ENCODE measurements at regions not wholly inside any gene's neighbourhood (a gene's known extent, or its start where the extent isn't known, plus 50 kb on each side); places are given as distances from the start of the nearest gene placed in this dataset.

GRCh38 chr13:103692442-103692841 lies 626.2 kb upstream of the SLC10A2 start:
- Histone ChIP-seq H3K36me3 (no peaks in the 10 kb centered on the region), H3K27ac (replicated peaks in 1 of 4) (no peak overlapping the region), H3K9me3 (no peaks in the 10 kb centered on the region), H3K4me3 (no peak overlapping the region), H3K4me1 (no peaks in the 10 kb centered on the region), H3K27me3 (no peaks in the 10 kb centered on the region)
- TF ChIP-seq EP300 (IDR thresholded peaks at IDR 0.05) (no peak), POLR2AphosphoS5 (IDR thresholded peaks at IDR 0.05) (no peak), POLR2A (IDR thresholded peaks at IDR 0.05; ENCODE audit: low read depth) (no peak)
- intact Hi-C loops (cut with DNase I), result no loop called here
- DNase-seq (ENCODE audit: extremely low spot score), result no peak
- 93% methylated on average over 4 of the region's 4 CpGs for whole genome bisulfite sequencing

GRCh38 chr13:103676329-103676728 lies 610.1 kb upstream of the SLC10A2 start:
- no peak overlapping the region for H3K4me3 ChIP-seq
- DNase-seq (ENCODE audit: extremely low spot score), result no peak
- intact Hi-C loops (cut with DNase I), result no loop called here
- H3K4me1 ChIP-seq, result no peaks in the 10 kb centered on the region
- no peak overlapping the region for H3K27ac ChIP-seq (replicated peaks in 1 of 4)
- no peaks in the 10 kb centered on the region for H3K9me3 ChIP-seq
- no peaks in the 10 kb centered on the region for H3K36me3 ChIP-seq
- H3K27me3 ChIP-seq, result no peaks in the 10 kb centered on the region
- no peak for TF ChIP-seq EP300 (IDR thresholded peaks at IDR 0.05)
- TF ChIP-seq POLR2AphosphoS5 (IDR thresholded peaks at IDR 0.05), result no peak
- no peak for TF ChIP-seq CTCF (IDR thresholded peaks at IDR 0.05)
- TF ChIP-seq POLR2A (IDR thresholded peaks at IDR 0.05; ENCODE audit: low read depth), result no peak

GRCh38 chr13:103671547-103671946 lies 605.3 kb upstream of the SLC10A2 start:
- 98% methylated on average over 5 of the region's 5 CpGs for WGBS
- DNase-seq (ENCODE audit: extremely low spot score), result no peak
- no peaks in the 10 kb centered on the region for H3K4me1 ChIP-seq
- intact Hi-C loops (cut with DNase I), result no loop called here
- H3K27me3 ChIP-seq, result no peaks in the 10 kb centered on the region
- H3K27ac ChIP-seq (replicated peaks in 1 of 4), result no peak overlapping the region
- H3K4me3 ChIP-seq, result no peak overlapping the region
- no peak for TF ChIP-seq POLR2A (IDR thresholded peaks at IDR 0.05; ENCODE audit: low read depth)
- no peak for TF ChIP-seq CTCF (IDR thresholded peaks at IDR 0.05)
- no peak for TF ChIP-seq POLR2AphosphoS5 (IDR thresholded peaks at IDR 0.05)
- no peak for TF ChIP-seq EP300 (IDR thresholded peaks at IDR 0.05)
- no peaks in the 10 kb centered on the region for H3K9me3 ChIP-seq
- H3K36me3 ChIP-seq, result no peaks in the 10 kb centered on the region

- no peak for TF ChIP-seq CTCF (IDR thresholded peaks at IDR 0.05)
- no peak for TF ChIP-seq EP300 (IDR thresholded peaks at IDR 0.05)
- TF ChIP-seq POLR2AphosphoS5 (IDR thresholded peaks at IDR 0.05), result no peak
- no peak for TF ChIP-seq POLR2A (IDR thresholded peaks at IDR 0.05; ENCODE audit: low read depth)
- no peaks in the 10 kb centered on the region for H3K36me3 ChIP-seq
Measured at GRCh38 chr13:103663996-103664395, 597.8 kb upstream of the SLC10A2 start.

GRCh38 chr13:103656311-103656710 lies 590.1 kb upstream of the SLC10A2 start:
- H3K36me3 ChIP-seq, result no peaks in the 10 kb centered on the region
- intact Hi-C loops (cut with DNase I), result no loop called here
- no peak for TF ChIP-seq EP300 (IDR thresholded peaks at IDR 0.05)
- WGBS, result 92% methylated on average over 4 of the region's 4 CpGs
- H3K27me3 ChIP-seq, result no peaks in the 10 kb centered on the region
- no peaks in the 10 kb centered on the region for H3K4me1 ChIP-seq
- H3K27ac ChIP-seq (replicated peaks in 1 of 4), result no peak overlapping the region
- H3K9me3 ChIP-seq, result no peaks in the 10 kb centered on the region
- no peak overlapping the region for H3K4me3 ChIP-seq
- DNase-seq (ENCODE audit: extremely low spot score), result no peak

More at GRCh38 chr13:103663996-103664395, 597.8 kb upstream of the SLC10A2 start:
- intact Hi-C loops (cut with DNase I), result no loop called here
- no peak for DNase-seq (ENCODE audit: extremely low spot score)
- Histone ChIP-seq H3K4me1 (no peaks in the 10 kb centered on the region), H3K9me3 (no peaks in the 10 kb centered on the region), H3K27ac (replicated peaks in 1 of 4) (no peak overlapping the region), H3K4me3 (no peak overlapping the region), H3K27me3 (no peaks in the 10 kb centered on the region)
- WGBS, result 86% methylated on average over 4 of the region's 4 CpGs

- Histone ChIP-seq H3K36me3 (no peaks in the 10 kb centered on the region), H3K4me3 (no peak overlapping the region), H3K4me1 (no peaks in the 10 kb centered on the region), H3K27ac (replicated peaks in 1 of 4) (no peak overlapping the region), H3K27me3 (no peaks in the 10 kb centered on the region), H3K9me3 (no peaks in the 10 kb centered on the region)
- intact Hi-C loops (cut with DNase I), result no loop called here
- 50% methylated on average over 1 of the region's 1 CpG for WGBS
- no peak for TF ChIP-seq EP300 (IDR thresholded peaks at IDR 0.05)
- TF ChIP-seq POLR2A (IDR thresholded peaks at IDR 0.05; ENCODE audit: low read depth), result no peak
- TF ChIP-seq CTCF (IDR thresholded peaks at IDR 0.05), result no peak
- no peak for TF ChIP-seq POLR2AphosphoS5 (IDR thresholded peaks at IDR 0.05)
- no peak for DNase-seq (ENCODE audit: extremely low spot score)
Measured at GRCh38 chr13:103640606-103641005, 574.4 kb upstream of the SLC10A2 start.

All from esophagus muscularis mucosa (tissue), 4 donors.